ENCODE measurements at regions not wholly inside any gene's neighbourhood (a gene's known extent, or its start where the extent isn't known, plus 50 kb on each side); places are given as distances from the start of the nearest gene placed in this dataset.
"Not testable (repeated sequence)": the region's sequence is repeated elsewhere in the genome, so short reads cannot be mapped to it uniquely, and the experiment has no call there.

DNA sequence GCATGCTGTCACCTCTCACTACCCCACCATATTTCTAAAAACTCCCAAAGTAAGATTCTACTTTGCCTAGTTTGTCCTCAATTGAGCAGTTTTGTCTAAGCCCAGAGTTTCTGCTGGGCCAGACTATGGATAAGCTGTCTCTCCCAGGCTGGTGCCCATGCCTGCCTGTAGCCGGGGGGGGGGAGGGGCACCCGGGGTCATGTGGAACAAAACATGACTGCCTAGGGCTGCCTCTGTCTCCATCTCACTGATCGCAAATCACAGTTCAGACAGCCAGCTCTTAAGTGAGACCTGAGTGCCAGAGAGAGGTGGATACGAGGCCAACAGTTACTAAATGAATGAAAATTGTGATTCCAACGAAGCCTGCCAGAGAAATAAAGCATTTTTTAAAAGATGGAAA lies 78.8 kb upstream of the RPRML start:
- H3K4me1 ChIP-seq: no peaks in the 10 kb centered on the region
- H3K36me3 ChIP-seq: no peaks in the 10 kb centered on the region
- intact Hi-C loops (cut with DNase I; ENCODE audit: low total_unique reads): no loop called here
- H3K27me3 ChIP-seq: no peaks in the 10 kb centered on the region
- H3K27ac ChIP-seq: no peak overlapping the region
- TF ChIP-seq POLR2A (IDR thresholded peaks at IDR 0.05) (no peak), POLR2AphosphoS5 (IDR thresholded peaks at IDR 0.05) (no peak), CTCF (IDR thresholded peaks at IDR 0.05) (no peak)
- H3K4me3 ChIP-seq: no peak overlapping the region
- no peak for DNase-seq (ENCODE audit: low spot score in 2 of 2)
- no peaks in the 10 kb centered on the region for H3K9me3 ChIP-seq

GRCh38 chr17:47057279-47057678 lies 78.2 kb upstream of the RPRML start:
- H3K4me3 ChIP-seq; H3K27ac ChIP-seq; H3K4me1 ChIP-seq; intact Hi-C loops (cut with DNase I; ENCODE audit: low total_unique reads); H3K36me3 ChIP-seq; H3K27me3 ChIP-seq; DNase-seq (ENCODE audit: low spot score in 2 of 2); H3K9me3 ChIP-seq: not testable (repeated sequence)

- H3K27ac ChIP-seq; H3K36me3 ChIP-seq; H3K9me3 ChIP-seq; H3K4me3 ChIP-seq; intact Hi-C loops (cut with DNase I; ENCODE audit: low total_unique reads); H3K27me3 ChIP-seq; DNase-seq (ENCODE audit: low spot score in 2 of 2); H3K4me1 ChIP-seq: not testable (repeated sequence)
Observed at GRCh38 chr17:47056687-47057086, 77.6 kb upstream of the RPRML start.
